GM12878 (cell line): ENCODE measurements at regions not wholly inside any gene's neighbourhood (a gene's known extent, or its start where the extent isn't known, plus 50 kb on each side); places are given as distances from the start of the nearest gene placed in this dataset.

Source experiments
- ATAC-seq: fragments of 200-7000 bp; cut with Tn5 transposase; 3 replicates; pipeline ENCODE4 v1.9.1; 2020; ENCODE audit warnings: mild to moderate bottlenecking, moderate library complexity
- BruUV-seq: library from RNA; stranded (reverse); fragments of 400-500 nt; replicated peaks from 2 replicates; lab custom pipeline; 2021; lab: Mats Ljungman, UMichigan
- CTCF ChIA-PET: fragments of 300-600 bp; sonication (Branson Sonifier 250); formaldehyde crosslinking; extraction: SDS; loops from one replicate; lab custom pipeline; 2021; ENCODE audit warnings: inconsistent platforms; lab: Yijun Ruan, JAX
- POLR2A ChIA-PET: fragments of 350-600 bp; formaldehyde crosslinking; extraction: SDS; loops from one replicate; lab custom pipeline; 2021; ENCODE audit warnings: inconsistent platforms; lab: Charles Lee
- RAD21 ChIA-PET: fragments of 300-600 bp; sonication (Branson Sonifier 250); formaldehyde crosslinking; loops from one replicate; lab custom pipeline; 2023; ENCODE audit warnings: antibody characterized with exemption; ENCODE audit not compliant: unreplicated experiment; lab: Charles Lee
- SMC1A ChIA-PET: fragments of 300-600 bp; sonication (Branson Sonifier 250); formaldehyde crosslinking; loops from one replicate; lab custom pipeline; 2023; ENCODE audit not compliant: unreplicated experiment, uncharacterized antibody; lab: Charles Lee
- DNase-seq: peaks from one replicate; pipeline ENCODE4 v3.0.0-alpha.2; 2011; ENCODE audit warnings: low read depth, low spot score
- FAIRE-seq: peaks from 3 replicates; lab custom pipeline; 2011; peaks lifted over from hg19 to GRCh38; lab: Jason Lieb, UNC
- H2AFZ ChIP-seq: 2 replicates; pipeline ENCODE4 v1.6.0; 2011; ENCODE audit warnings: low read depth, low read length, control low read depth; ENCODE audit not compliant: control insufficient read depth
- H3K27ac ChIP-seq: 2 replicates; pipeline ENCODE4 v1.5.1; 2011; ENCODE audit warnings: control low read depth; ENCODE audit not compliant: control insufficient read depth, insufficient read depth
- H3K27me3 ChIP-seq, 2 experiments: replicated peaks in 1 of 2; 2 replicates each; pipeline versions ENCODE4 v1.6.0 to v1.6.1; 2011; ENCODE audit warnings: low read length in 1 of 2; ENCODE audit not compliant: control insufficient read depth in 2 of 2, insufficient read depth in 2 of 2
- H3K36me3 ChIP-seq, 2 experiments: 2 replicates each; pipeline ENCODE4 v1.5.1; 2011; ENCODE audit warnings: low read length in 1 of 2; ENCODE audit not compliant: control insufficient read depth in 2 of 2, insufficient read depth in 2 of 2
- H3K4me1 ChIP-seq: 2 replicates; pipeline ENCODE4 v1.6.1; 2011; ENCODE audit warnings: mild to moderate bottlenecking, low read length, moderate library complexity, mixed read lengths; ENCODE audit not compliant: control insufficient read depth, insufficient read depth
- H3K4me2 ChIP-seq: 2 replicates; pipeline ENCODE4 v1.6.0; 2011; ENCODE audit warnings: control low read depth; ENCODE audit not compliant: control insufficient read depth, insufficient read depth
- H3K4me3 ChIP-seq: fragments of 200-600 bp; sonication (generic); 2 replicates; pipeline ENCODE4 v1.5.1; 2016
- H3K79me2 ChIP-seq: 2 replicates; pipeline ENCODE4 v1.6.0; 2011; ENCODE audit warnings: low read length; ENCODE audit not compliant: control insufficient read depth, insufficient read depth
- H3K9ac ChIP-seq: 2 replicates; pipeline ENCODE4 v1.8.0; 2011; ENCODE audit warnings: low read length, control low read depth, mixed read lengths; ENCODE audit not compliant: control insufficient read depth, insufficient read depth
- H3K9me3 ChIP-seq: replicated peaks from 3 replicates; pipeline ENCODE4 v1.5.1; 2011; ENCODE audit warnings: mild to moderate bottlenecking, low read length; ENCODE audit not compliant: control insufficient read depth, insufficient read depth
- H4K20me1 ChIP-seq: 2 replicates; pipeline ENCODE4 v1.6.0; 2011; ENCODE audit not compliant: control insufficient read depth, insufficient read depth
- BACH1 ChIP-seq: fragments of 450-650 bp; IDR thresholded peaks from 2 replicates; pipeline ENCODE4 v1.6.1; 2017; ENCODE audit warnings: mild to moderate bottlenecking, borderline replicate concordance
- BMI1 ChIP-seq: fragments of 450-650 bp; IDR thresholded peaks from 2 replicates; pipeline ENCODE4 v1.6.1; 2016; ENCODE audit warnings: mild to moderate bottlenecking, moderate library complexity, borderline replicate concordance
- E2F8 ChIP-seq: fragments of 450-650 bp; IDR thresholded peaks from 2 replicates; pipeline ENCODE4 v1.6.1; 2018; ENCODE audit warnings: mild to moderate bottlenecking, low read depth, moderate library complexity; ENCODE audit not compliant: partially characterized antibody
- GATAD2B ChIP-seq: fragments of 450-650 bp; conservative IDR thresholded peaks from 2 replicates; pipeline ENCODE4 v1.6.1; 2017; ENCODE audit warnings: low read depth, mild to moderate bottlenecking, moderate library complexity
- NFYA ChIP-seq: IDR thresholded peaks from 2 replicates; pipeline ENCODE4 v1.6.1; 2011; ENCODE audit warnings: low read depth, mild to moderate bottlenecking, low read length, improper control_type of control experiment, borderline replicate concordance
- NRF1 ChIP-seq: conservative IDR thresholded peaks from 2 replicates; pipeline ENCODE4 v1.6.1; 2011; ENCODE audit warnings: mild to moderate bottlenecking, low read depth, low read length, improper control_type of control experiment
- ZNF274 ChIP-seq: IDR thresholded peaks from one replicate; pipeline ENCODE4 v1.8.0; 2011; ENCODE audit not compliant: insufficient read length, insufficient read depth
- WGBS: methylation state at CpG from one replicate; pipeline ENCODE4 v1.1.6; 2016; ENCODE audit warnings: low lambda C conversion rate; ENCODE audit not compliant: insufficient replicate concordance, insufficient coverage; ENCODE audit errors: missing lambda C conversion rate; 5-methylcytosine and 5-hydroxymethylcytosine counted together
- in situ Hi-C: fragments of 300-500 bp; cut with MboI; formaldehyde crosslinking; loops from 9 replicates; pipeline ENCODE4 v1.14.3; 2018; ENCODE audit warnings: mixed read lengths
- intact Hi-C: fragments of 100-400 bp; cut with micrococcal nuclease; formaldehyde crosslinking; loops from one replicate; pipeline ENCODE4 v1.14.2; 2022; ENCODE audit not compliant: unreplicated experiment
- TF ChIP-seq, protein P1 (sequence below): IDR thresholded peaks from 2 replicates; pipeline ENCODE4 v1.6.1; 2012; ENCODE audit warnings: low read depth, low read length, improper control_type of control experiment
- TF ChIP-seq, protein P2 (sequence below): fragments of 450-650 bp; IDR thresholded peaks from 2 replicates; pipeline ENCODE4 v1.6.1; 2017; ENCODE audit warnings: mild to moderate bottlenecking
- TF ChIP-seq, protein P3 (sequence below), 3 experiments: IDR thresholded peaks in 2 of 3; conservative IDR thresholded peaks in 1 of 3; 2 replicates each; pipeline ENCODE4 v1.5.1; 2011; ENCODE audit warnings: low read depth in 3 of 3, low read length in 3 of 3, mild to moderate bottlenecking in 3 of 3, control low read depth in 2 of 3, moderate library complexity in 2 of 3, inconsistent platforms in 1 of 3, mixed read lengths in 1 of 3; ENCODE audit not compliant: control insufficient read depth in 2 of 3, insufficient read depth in 1 of 3; ENCODE audit errors: extremely low read depth in 1 of 3

DNA sequence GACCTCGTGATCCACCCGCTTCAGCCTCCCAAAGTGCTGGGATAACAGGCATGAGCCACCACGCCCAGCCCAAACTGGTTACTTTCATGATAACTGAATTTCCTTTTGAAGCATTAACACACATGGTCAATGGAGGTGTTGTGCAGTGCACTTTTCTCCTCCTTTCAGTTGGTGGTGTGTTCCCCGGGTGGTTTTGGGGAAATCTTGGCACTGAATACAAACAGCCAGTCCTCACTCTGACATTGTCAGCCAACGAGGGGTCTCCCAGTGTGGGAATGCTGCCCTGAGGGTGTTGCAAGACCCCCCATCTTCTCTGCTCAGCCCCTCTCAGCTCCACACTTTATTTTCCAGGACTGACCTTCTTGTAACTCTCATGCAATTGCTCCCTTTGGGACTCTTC, 70.5 kb downstream of the SOX9 start:
- Histone ChIP-seq H3K36me3 (no peaks in the 10 kb centered on the region), H3K4me1 (no peaks in the 10 kb centered on the region), H3K4me2 (no peak overlapping the region), H3K27ac (no peak overlapping the region), H3K9ac (no peak overlapping the region), H3K4me3 (no peak overlapping the region), H4K20me1 (no peaks in the 10 kb centered on the region), H3K27me3 (no peaks in the 10 kb centered on the region), H3K79me2 (no peaks in the 10 kb centered on the region)
- no peak for ATAC-seq
- ChIA-PET SMC1A (no interaction called here), CTCF (no interaction called here), POLR2A (no interaction called here)
- no peak for DNase-seq
- intact Hi-C loops (no loop called here), in situ Hi-C loops (no loop called here)
- no TSS peak for BruUV-seq
- no peak for FAIRE-seq
- 13% methylated on average over 5 of the region's 5 CpGs for whole genome bisulfite sequencing
- no peak for TF ChIP-seq ZNF274
- TF ChIP-seq, protein P1, sequence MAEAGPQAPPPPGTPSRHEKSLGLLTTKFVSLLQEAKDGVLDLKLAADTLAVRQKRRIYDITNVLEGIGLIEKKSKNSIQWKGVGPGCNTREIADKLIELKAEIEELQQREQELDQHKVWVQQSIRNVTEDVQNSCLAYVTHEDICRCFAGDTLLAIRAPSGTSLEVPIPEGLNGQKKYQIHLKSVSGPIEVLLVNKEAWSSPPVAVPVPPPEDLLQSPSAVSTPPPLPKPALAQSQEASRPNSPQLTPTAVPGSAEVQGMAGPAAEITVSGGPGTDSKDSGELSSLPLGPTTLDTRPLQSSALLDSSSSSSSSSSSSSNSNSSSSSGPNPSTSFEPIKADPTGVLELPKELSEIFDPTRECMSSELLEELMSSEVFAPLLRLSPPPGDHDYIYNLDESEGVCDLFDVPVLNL = no peak
- TF ChIP-seq, protein P2, sequence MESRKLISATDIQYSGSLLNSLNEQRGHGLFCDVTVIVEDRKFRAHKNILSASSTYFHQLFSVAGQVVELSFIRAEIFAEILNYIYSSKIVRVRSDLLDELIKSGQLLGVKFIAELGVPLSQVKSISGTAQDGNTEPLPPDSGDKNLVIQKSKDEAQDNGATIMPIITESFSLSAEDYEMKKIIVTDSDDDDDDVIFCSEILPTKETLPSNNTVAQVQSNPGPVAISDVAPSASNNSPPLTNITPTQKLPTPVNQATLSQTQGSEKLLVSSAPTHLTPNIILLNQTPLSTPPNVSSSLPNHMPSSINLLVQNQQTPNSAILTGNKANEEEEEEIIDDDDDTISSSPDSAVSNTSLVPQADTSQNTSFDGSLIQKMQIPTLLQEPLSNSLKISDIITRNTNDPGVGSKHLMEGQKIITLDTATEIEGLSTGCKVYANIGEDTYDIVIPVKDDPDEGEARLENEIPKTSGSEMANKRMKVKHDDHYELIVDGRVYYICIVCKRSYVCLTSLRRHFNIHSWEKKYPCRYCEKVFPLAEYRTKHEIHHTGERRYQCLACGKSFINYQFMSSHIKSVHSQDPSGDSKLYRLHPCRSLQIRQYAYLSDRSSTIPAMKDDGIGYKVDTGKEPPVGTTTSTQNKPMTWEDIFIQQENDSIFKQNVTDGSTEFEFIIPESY = no peak
- TF ChIP-seq GATAD2B = no peak
- TF ChIP-seq, protein P3, sequence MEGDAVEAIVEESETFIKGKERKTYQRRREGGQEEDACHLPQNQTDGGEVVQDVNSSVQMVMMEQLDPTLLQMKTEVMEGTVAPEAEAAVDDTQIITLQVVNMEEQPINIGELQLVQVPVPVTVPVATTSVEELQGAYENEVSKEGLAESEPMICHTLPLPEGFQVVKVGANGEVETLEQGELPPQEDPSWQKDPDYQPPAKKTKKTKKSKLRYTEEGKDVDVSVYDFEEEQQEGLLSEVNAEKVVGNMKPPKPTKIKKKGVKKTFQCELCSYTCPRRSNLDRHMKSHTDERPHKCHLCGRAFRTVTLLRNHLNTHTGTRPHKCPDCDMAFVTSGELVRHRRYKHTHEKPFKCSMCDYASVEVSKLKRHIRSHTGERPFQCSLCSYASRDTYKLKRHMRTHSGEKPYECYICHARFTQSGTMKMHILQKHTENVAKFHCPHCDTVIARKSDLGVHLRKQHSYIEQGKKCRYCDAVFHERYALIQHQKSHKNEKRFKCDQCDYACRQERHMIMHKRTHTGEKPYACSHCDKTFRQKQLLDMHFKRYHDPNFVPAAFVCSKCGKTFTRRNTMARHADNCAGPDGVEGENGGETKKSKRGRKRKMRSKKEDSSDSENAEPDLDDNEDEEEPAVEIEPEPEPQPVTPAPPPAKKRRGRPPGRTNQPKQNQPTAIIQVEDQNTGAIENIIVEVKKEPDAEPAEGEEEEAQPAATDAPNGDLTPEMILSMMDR (IDR thresholded peaks at IDR 0.05 in 2 of 3, conservative IDR thresholded peaks at IDR 0.05 in 1 of 3; ENCODE audit: control insufficient read depth in 2 of 3, extremely low read depth in 1 of 3, insufficient read depth in 1 of 3, low read depth in 3 of 3, low read length in 3 of 3) = no peak
- no peak for TF ChIP-seq NRF1
- no peak for TF ChIP-seq BACH1
- no peak for TF ChIP-seq E2F8
- TF ChIP-seq NFYA = no peak
- no peak for TF ChIP-seq BMI1
- TF ChIP-seq, all 136 proteins: peak for 0
- RAD21 ChIA-PET = interaction anchor here (1.1 kb wide), 1 partner anchor 1424 kb away, joined by 3 read pairs; no protein-coding TSS in a partner anchor
- Histone ChIP-seq H3K9me3 (no peaks in the 10 kb centered on the region; the same call in 2 of the 3 replicates), H2AFZ (no peak overlapping the region)
